ENCODE measurements at regions not wholly inside any gene's neighbourhood (a gene's known extent, or its start where the extent isn't known, plus 50 kb on each side); places are given as distances from the start of the nearest gene placed in this dataset.

GRCh38 chr4:10929818-10930217 is 245.2 kb upstream of the CLNK start:
- H3K36me3 Mint-ChIP-seq = no peaks in the 10 kb centered on the region
- no peak overlapping the region for H3K4me3 Mint-ChIP-seq
- H3K36me3 ChIP-seq (ENCODE audit: control insufficient read depth, insufficient read depth, low read length) = no peaks in the 10 kb centered on the region
- no peaks in the 10 kb centered on the region for H3K27me3 ChIP-seq (ENCODE audit: control insufficient read depth, insufficient read depth, low read length)
- no peak for DNase-seq
- peaks cover 0 to 2% (median under 1%) of the 10 kb centered on the region in 4 donors for H3K4me1 Mint-ChIP-seq
- no peaks in the 10 kb centered on the region for H3K4me1 ChIP-seq (ENCODE audit: control insufficient read depth, insufficient read depth, low read length, poor library complexity, severe bottlenecking)
- no peak overlapping the region for H3K4me3 ChIP-seq (ENCODE audit: low read depth, low read length)
- H3K27ac ChIP-seq (ENCODE audit: insufficient read depth, low read length, poor library complexity, severe bottlenecking) = no peak overlapping the region
- no peak for ATAC-seq (ENCODE audit: low read depth in 2 of 2)
- H3K9me3 ChIP-seq (ENCODE audit: control insufficient read depth in 2 of 2, low read length in 2 of 2) = no peaks in the 10 kb centered on the region
- peaks cover 0 to 3% (median 0%) of the 10 kb centered on the region in 7 donors for H3K9me3 Mint-ChIP-seq
- H3K27me3 Mint-ChIP-seq = no peaks in the 10 kb centered on the region
- no peak overlapping the region for H3K27ac Mint-ChIP-seq

- H3K4me1 Mint-ChIP-seq = peaks cover 0 to 2% (median 0%) of the 10 kb centered on the region in 4 donors
- Histone ChIP-seq H3K4me1 (ENCODE audit: control insufficient read depth, insufficient read depth, low read length, poor library complexity, severe bottlenecking) (no peaks in the 10 kb centered on the region), H3K27ac (ENCODE audit: insufficient read depth, low read length, poor library complexity, severe bottlenecking) (no peak overlapping the region), H3K9me3 (ENCODE audit: control insufficient read depth in 2 of 2, low read length in 2 of 2) (no peaks in the 10 kb centered on the region), H3K4me3 (ENCODE audit: low read depth, low read length) (no peak overlapping the region), H3K36me3 (ENCODE audit: control insufficient read depth, insufficient read depth, low read length) (no peaks in the 10 kb centered on the region), H3K27me3 (ENCODE audit: control insufficient read depth, insufficient read depth, low read length) (no peaks in the 10 kb centered on the region)
- H3K27me3 Mint-ChIP-seq = no peaks in the 10 kb centered on the region
- DNase-seq = no peak
- ATAC-seq (ENCODE audit: low read depth in 2 of 2) = no peak
- H3K27ac Mint-ChIP-seq = no peak overlapping the region
- H3K36me3 Mint-ChIP-seq = no peaks in the 10 kb centered on the region
- no peak overlapping the region for H3K4me3 Mint-ChIP-seq
- peaks cover 0 to 3% (median 0%) of the 10 kb centered on the region in 7 donors for H3K9me3 Mint-ChIP-seq
Measured at GRCh38 chr4:10925996-10926395, 241.4 kb upstream of the CLNK start.

- DNase-seq = no peak
- no peaks in the 10 kb centered on the region for H3K36me3 Mint-ChIP-seq
- H3K4me3 ChIP-seq (ENCODE audit: low read depth, low read length) = no peak overlapping the region
- H3K9me3 ChIP-seq (ENCODE audit: control insufficient read depth in 2 of 2, low read length in 2 of 2) = no peaks in the 10 kb centered on the region
- no peak overlapping the region for H3K27ac Mint-ChIP-seq
- no peaks in the 10 kb centered on the region for H3K4me1 Mint-ChIP-seq
- no peaks in the 10 kb centered on the region for H3K36me3 ChIP-seq (ENCODE audit: control insufficient read depth, insufficient read depth, low read length)
- H3K27me3 ChIP-seq (ENCODE audit: control insufficient read depth, insufficient read depth, low read length) = no peaks in the 10 kb centered on the region
- H3K4me3 Mint-ChIP-seq = no peak overlapping the region
- H3K27ac ChIP-seq (ENCODE audit: insufficient read depth, low read length, poor library complexity, severe bottlenecking) = no peak overlapping the region
- H3K27me3 Mint-ChIP-seq = no peaks in the 10 kb centered on the region
- H3K4me1 ChIP-seq (ENCODE audit: control insufficient read depth, insufficient read depth, low read length, poor library complexity, severe bottlenecking) = no peaks in the 10 kb centered on the region
- H3K9me3 Mint-ChIP-seq = peaks cover 0 to 3% (median 0%) of the 10 kb centered on the region in 7 donors
- ATAC-seq (ENCODE audit: low read depth in 2 of 2) = no peak
Measured at GRCh38 chr4:10924274-10924673, 239.7 kb upstream of the CLNK start.

GRCh38 chr4:10917566-10917965 is 233.0 kb upstream of the CLNK start:
- DNase-seq (no peak), ATAC-seq (ENCODE audit: low read depth in 2 of 2) (no peak)
- no peak overlapping the region for H3K4me3 Mint-ChIP-seq
- H3K9me3 ChIP-seq (ENCODE audit: control insufficient read depth in 2 of 2, low read length in 2 of 2) = no peaks in the 10 kb centered on the region
- H3K27ac Mint-ChIP-seq = no peak overlapping the region
- H3K27ac ChIP-seq (ENCODE audit: insufficient read depth, low read length, poor library complexity, severe bottlenecking) = no peak overlapping the region
- no peaks in the 10 kb centered on the region for H3K36me3 ChIP-seq (ENCODE audit: control insufficient read depth, insufficient read depth, low read length)
- H3K36me3 Mint-ChIP-seq = no peaks in the 10 kb centered on the region
- H3K27me3 ChIP-seq (ENCODE audit: control insufficient read depth, insufficient read depth, low read length) = no peaks in the 10 kb centered on the region
- peaks cover 0 to 2% (median 0%) of the 10 kb centered on the region in 4 donors for H3K4me1 Mint-ChIP-seq
- H3K9me3 Mint-ChIP-seq = peaks cover 0 to 5% (median 0%) of the 10 kb centered on the region in 7 donors
- no peak overlapping the region for H3K4me3 ChIP-seq (ENCODE audit: low read depth, low read length)
- no peaks in the 10 kb centered on the region for H3K4me1 ChIP-seq (ENCODE audit: control insufficient read depth, insufficient read depth, low read length, poor library complexity, severe bottlenecking)
- no peaks in the 10 kb centered on the region for H3K27me3 Mint-ChIP-seq

GRCh38 chr4:10898072-10898471 is 213.5 kb upstream of the CLNK start:
- no peak overlapping the region for H3K27ac Mint-ChIP-seq
- no peaks in the 10 kb centered on the region for H3K9me3 ChIP-seq (ENCODE audit: control insufficient read depth in 2 of 2, low read length in 2 of 2)
- H3K4me3 ChIP-seq (ENCODE audit: low read depth, low read length) = no peak overlapping the region
- H3K36me3 ChIP-seq (ENCODE audit: control insufficient read depth, insufficient read depth, low read length) = no peaks in the 10 kb centered on the region
- no peaks in the 10 kb centered on the region for H3K27me3 Mint-ChIP-seq
- H3K4me3 Mint-ChIP-seq = no peak overlapping the region
- no peaks in the 10 kb centered on the region for H3K4me1 ChIP-seq (ENCODE audit: control insufficient read depth, insufficient read depth, low read length, poor library complexity, severe bottlenecking)
- DNase-seq (no peak), ATAC-seq (ENCODE audit: low read depth in 2 of 2) (no peak)
- H3K36me3 Mint-ChIP-seq = no peaks in the 10 kb centered on the region
- peaks cover 0 to 4% (median 2%) of the 10 kb centered on the region in 4 donors for H3K4me1 Mint-ChIP-seq
- H3K27me3 ChIP-seq (ENCODE audit: control insufficient read depth, insufficient read depth, low read length) = no peaks in the 10 kb centered on the region
- peaks cover 0 to 3% (median 2%) of the 10 kb centered on the region in 7 donors for H3K9me3 Mint-ChIP-seq
- no peak overlapping the region for H3K27ac ChIP-seq (ENCODE audit: insufficient read depth, low read length, poor library complexity, severe bottlenecking)

GRCh38 chr4:10897076-10897475 is 212.5 kb upstream of the CLNK start:
- Mint-ChIP-seq H3K27me3 (no peaks in the 10 kb centered on the region), H3K4me3 (no peak overlapping the region)
- no peaks in the 10 kb centered on the region for H3K27me3 ChIP-seq (ENCODE audit: control insufficient read depth, insufficient read depth, low read length)

GRCh38 chr4:10893395-10893794 is 208.8 kb upstream of the CLNK start:
- no peak for ATAC-seq (ENCODE audit: low read depth in 2 of 2)
- H3K27ac ChIP-seq (ENCODE audit: insufficient read depth, low read length, poor library complexity, severe bottlenecking) = no peak overlapping the region
- H3K36me3 Mint-ChIP-seq = no peaks in the 10 kb centered on the region
- H3K36me3 ChIP-seq (ENCODE audit: control insufficient read depth, insufficient read depth, low read length) = no peaks in the 10 kb centered on the region
- no peak overlapping the region for H3K4me3 Mint-ChIP-seq
- no peaks in the 10 kb centered on the region for H3K9me3 ChIP-seq (ENCODE audit: control insufficient read depth in 2 of 2, low read length in 2 of 2)
- H3K9me3 Mint-ChIP-seq = peaks cover 0 to 6% (median 0%) of the 10 kb centered on the region in 7 donors
- no peak overlapping the region for H3K27ac Mint-ChIP-seq
- no peaks in the 10 kb centered on the region for H3K27me3 Mint-ChIP-seq
- H3K4me1 ChIP-seq (ENCODE audit: control insufficient read depth, insufficient read depth, low read length, poor library complexity, severe bottlenecking) = no peaks in the 10 kb centered on the region
- no peak overlapping the region for H3K4me3 ChIP-seq (ENCODE audit: low read depth, low read length)
- DNase-seq = peak in 1 of 3 donors; percentile 8
- H3K27me3 ChIP-seq (ENCODE audit: control insufficient read depth, insufficient read depth, low read length) = no peaks in the 10 kb centered on the region
- peaks cover 0 to 4% (median 2%) of the 10 kb centered on the region in 4 donors for H3K4me1 Mint-ChIP-seq

More at GRCh38 chr4:10897076-10897475, 212.5 kb upstream of the CLNK start:
- Histone ChIP-seq H3K4me3 (ENCODE audit: low read depth, low read length) (no peak overlapping the region), H3K9me3 (ENCODE audit: control insufficient read depth in 2 of 2, low read length in 2 of 2) (no peaks in the 10 kb centered on the region), H3K27ac (ENCODE audit: insufficient read depth, low read length, poor library complexity, severe bottlenecking) (no peak overlapping the region), H3K36me3 (ENCODE audit: control insufficient read depth, insufficient read depth, low read length) (no peaks in the 10 kb centered on the region), H3K4me1 (ENCODE audit: control insufficient read depth, insufficient read depth, low read length, poor library complexity, severe bottlenecking) (no peaks in the 10 kb centered on the region)
- DNase-seq = no peak
- Mint-ChIP-seq H3K4me1 (peaks cover 0 to 4% (median 2%) of the 10 kb centered on the region in 4 donors), H3K9me3 (peaks cover 0 to 3% (median 2%) of the 10 kb centered on the region in 7 donors), H3K36me3 (no peaks in the 10 kb centered on the region), H3K27ac (no peak overlapping the region)
- no peak for ATAC-seq (ENCODE audit: low read depth in 2 of 2)

- no peak overlapping the region for H3K4me3 Mint-ChIP-seq
- H3K4me3 ChIP-seq (ENCODE audit: low read depth, low read length) = no peak overlapping the region
- H3K36me3 Mint-ChIP-seq = no peaks in the 10 kb centered on the region
Measured at GRCh38 chr4:10891866-10892265, 207.3 kb upstream of the CLNK start.

More at GRCh38 chr4:10891866-10892265, 207.3 kb upstream of the CLNK start:
- no peaks in the 10 kb centered on the region for H3K27me3 ChIP-seq (ENCODE audit: control insufficient read depth, insufficient read depth, low read length)
- no peaks in the 10 kb centered on the region for H3K4me1 ChIP-seq (ENCODE audit: control insufficient read depth, insufficient read depth, low read length, poor library complexity, severe bottlenecking)
- H3K9me3 ChIP-seq (ENCODE audit: control insufficient read depth in 2 of 2, low read length in 2 of 2) = no peaks in the 10 kb centered on the region
- no peaks in the 10 kb centered on the region for H3K36me3 ChIP-seq (ENCODE audit: control insufficient read depth, insufficient read depth, low read length)
- Mint-ChIP-seq H3K9me3 (peaks cover 0 to 7% (median 0%) of the 10 kb centered on the region in 7 donors), H3K27me3 (no peaks in the 10 kb centered on the region), H3K27ac (no peak overlapping the region), H3K4me1 (peaks cover 0 to 4% (median 2%) of the 10 kb centered on the region in 4 donors)
- no peak overlapping the region for H3K27ac ChIP-seq (ENCODE audit: insufficient read depth, low read length, poor library complexity, severe bottlenecking)
- ATAC-seq (ENCODE audit: low read depth in 2 of 2) = no peak
- DNase-seq = no peak
